HG03175 (cell line): ENCODE measurements at regions not wholly inside any gene's neighbourhood (a gene's known extent, or its start where the extent isn't known, plus 50 kb on each side); places are given as distances from the start of the nearest gene placed in this dataset.

Source experiments
- ATAC-seq: cut with Tn5 transposase; IDR thresholded peaks from one replicate; pipeline ENCODE4 v1.9.1; 2021; ENCODE audit warnings: mild to moderate bottlenecking, moderate library complexity; ENCODE audit not compliant: unreplicated experiment

- ATAC-seq = no peak
These were observed 388.2 kb downstream of the STIM2 start for GRCh38 chr4:27248829-27249228.

GRCh38 chr4:27251771-27252170 lies 391.1 kb downstream of the STIM2 start:
- no peak for ATAC-seq

- no peak for ATAC-seq
These were observed 406.8 kb downstream of the STIM2 start for GRCh38 chr4:27267339-27267969.

- ATAC-seq = no peak
These were observed 407.3 kb downstream of the STIM2 start for GRCh38 chr4:27267970-27268355.

- ATAC-seq = no peak
These were observed 409.8 kb downstream of the STIM2 start for GRCh38 chr4:27270435-27270834.

- ATAC-seq = no peak
These were observed 410.9 kb downstream of the STIM2 start for GRCh38 chr4:27271555-27271954.

GRCh38 chr4:27272217-27272616 lies 411.6 kb downstream of the STIM2 start:
- ATAC-seq = no peak

- no peak for ATAC-seq
These were observed 415.8 kb downstream of the STIM2 start for GRCh38 chr4:27276307-27277073.

- no peak for ATAC-seq
These were observed 418.2 kb downstream of the STIM2 start for GRCh38 chr4:27278615-27279375.

GRCh38 chr4:27288496-27288895 lies 427.9 kb downstream of the STIM2 start:
- no peak for ATAC-seq

GRCh38 chr4:27289704-27290103 lies 429.1 kb downstream of the STIM2 start:
- ATAC-seq = no peak

GRCh38 chr4:27293831-27294230 lies 433.2 kb downstream of the STIM2 start:
- ATAC-seq = no peak

GRCh38 chr4:27304751-27305150 lies 444.1 kb downstream of the STIM2 start:
- no peak for ATAC-seq

GRCh38 chr4:27305246-27305645 lies 444.6 kb downstream of the STIM2 start:
- ATAC-seq = no peak

- ATAC-seq = no peak
These were observed 447.7 kb downstream of the STIM2 start for GRCh38 chr4:27308379-27308778.

GRCh38 chr4:27315625-27316024 lies 455.0 kb downstream of the STIM2 start:
- ATAC-seq = no peak

- no peak for ATAC-seq
These were observed 455.5 kb downstream of the STIM2 start for GRCh38 chr4:27316176-27316575.

GRCh38 chr4:27318740-27319139 lies 458.1 kb downstream of the STIM2 start:
- no peak for ATAC-seq

- ATAC-seq = no peak
These were observed 466.4 kb downstream of the STIM2 start for GRCh38 chr4:27326991-27327390.

GRCh38 chr4:27327421-27328181 lies 467.0 kb downstream of the STIM2 start:
- no peak for ATAC-seq

- ATAC-seq = no peak
These were observed 477.9 kb downstream of the STIM2 start for GRCh38 chr4:27338530-27338929.
